ENCODE measurements at regions not wholly inside any gene's neighbourhood (a gene's known extent, or its start where the extent isn't known, plus 50 kb on each side); places are given as distances from the start of the nearest gene placed in this dataset.

DNA sequence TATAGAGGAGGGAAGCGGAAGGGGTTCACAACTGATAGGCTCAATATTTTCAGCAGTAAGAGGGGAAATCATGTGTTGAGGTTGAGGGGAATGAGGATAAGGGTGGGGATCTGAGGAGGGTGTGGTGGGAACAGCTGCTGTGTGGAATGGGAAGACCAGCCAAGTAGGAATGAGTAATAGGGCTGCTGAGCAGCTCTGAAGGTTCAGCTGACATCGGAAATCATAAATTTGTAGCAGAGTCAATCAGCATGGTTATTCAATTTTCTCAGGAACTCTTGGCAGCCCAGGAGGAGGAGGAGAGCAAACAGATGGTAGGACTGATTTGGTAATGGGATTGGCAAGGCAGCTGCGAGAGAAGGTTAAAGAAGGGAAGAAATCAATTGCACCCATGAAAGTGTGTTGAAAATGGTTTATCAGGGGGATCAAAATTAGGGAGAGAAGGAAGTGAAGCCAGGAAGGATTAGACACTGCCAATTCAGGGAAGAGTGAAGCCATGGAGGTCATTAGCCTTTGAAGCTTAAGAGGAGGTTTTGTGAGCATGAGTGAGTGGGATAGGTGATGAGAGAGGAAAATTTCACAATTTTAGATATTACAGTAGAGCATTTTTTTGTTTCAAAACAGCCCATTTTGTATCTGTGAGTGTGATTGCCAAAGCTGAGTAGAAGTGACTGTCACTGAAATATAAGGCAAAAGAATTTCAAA lies 82.6 kb downstream of the PCDH7 start:
- POLR2A ChIA-PET: no interaction called here
- TF ChIP-seq, protein P1, sequence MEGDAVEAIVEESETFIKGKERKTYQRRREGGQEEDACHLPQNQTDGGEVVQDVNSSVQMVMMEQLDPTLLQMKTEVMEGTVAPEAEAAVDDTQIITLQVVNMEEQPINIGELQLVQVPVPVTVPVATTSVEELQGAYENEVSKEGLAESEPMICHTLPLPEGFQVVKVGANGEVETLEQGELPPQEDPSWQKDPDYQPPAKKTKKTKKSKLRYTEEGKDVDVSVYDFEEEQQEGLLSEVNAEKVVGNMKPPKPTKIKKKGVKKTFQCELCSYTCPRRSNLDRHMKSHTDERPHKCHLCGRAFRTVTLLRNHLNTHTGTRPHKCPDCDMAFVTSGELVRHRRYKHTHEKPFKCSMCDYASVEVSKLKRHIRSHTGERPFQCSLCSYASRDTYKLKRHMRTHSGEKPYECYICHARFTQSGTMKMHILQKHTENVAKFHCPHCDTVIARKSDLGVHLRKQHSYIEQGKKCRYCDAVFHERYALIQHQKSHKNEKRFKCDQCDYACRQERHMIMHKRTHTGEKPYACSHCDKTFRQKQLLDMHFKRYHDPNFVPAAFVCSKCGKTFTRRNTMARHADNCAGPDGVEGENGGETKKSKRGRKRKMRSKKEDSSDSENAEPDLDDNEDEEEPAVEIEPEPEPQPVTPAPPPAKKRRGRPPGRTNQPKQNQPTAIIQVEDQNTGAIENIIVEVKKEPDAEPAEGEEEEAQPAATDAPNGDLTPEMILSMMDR (IDR thresholded peaks at IDR 0.05; ENCODE audit: control extremely low read depth, extremely low read depth, low read depth, missing control alignments): no peak
- CTCF ChIA-PET: interaction anchor here (1.2 kb wide), 1 partner anchor 11 kb away, joined by 3 read pairs; no protein-coding TSS in a partner anchor
- DNase-seq (ENCODE audit: extremely low spot score): no peak

GRCh38 chr4:30808276-30808675 lies 88.1 kb downstream of the PCDH7 start:
- no peak for DNase-seq (ENCODE audit: extremely low spot score)
- TF ChIP-seq, protein P1 (IDR thresholded peaks at IDR 0.05; ENCODE audit: control extremely low read depth, extremely low read depth, low read depth, missing control alignments): no peak
- POLR2A ChIA-PET: no interaction called here
- CTCF ChIA-PET: interaction anchor here (1.2 kb wide), 1 partner anchor 49 kb away, joined by 3 read pairs; no protein-coding TSS in a partner anchor

GRCh38 chr4:30811296-30811695 lies 91.1 kb downstream of the PCDH7 start:
- no peak for DNase-seq (ENCODE audit: extremely low spot score)
- ChIA-PET POLR2A (no interaction called here), CTCF (interaction anchor here (1.4 kb wide), 1 partner anchor 15 kb away, joined by 3 read pairs; no protein-coding TSS in a partner anchor)
- TF ChIP-seq, protein P1 (IDR thresholded peaks at IDR 0.05; ENCODE audit: control extremely low read depth, extremely low read depth, low read depth, missing control alignments): no peak

GRCh38 chr4:30815685-30816084 lies 95.5 kb downstream of the PCDH7 start:
- no peak for DNase-seq (ENCODE audit: extremely low spot score)
- POLR2A ChIA-PET: no interaction called here
- TF ChIP-seq, protein P1 (IDR thresholded peaks at IDR 0.05; ENCODE audit: control extremely low read depth, extremely low read depth, low read depth, missing control alignments): no peak
- CTCF ChIA-PET: no interaction called here

GRCh38 chr4:30817447-30817846 lies 97.3 kb downstream of the PCDH7 start:
- TF ChIP-seq, protein P1 (IDR thresholded peaks at IDR 0.05; ENCODE audit: control extremely low read depth, extremely low read depth, low read depth, missing control alignments): no peak
- ChIA-PET CTCF (no interaction called here), POLR2A (no interaction called here)
- DNase-seq (ENCODE audit: extremely low spot score): no peak

GRCh38 chr4:30818541-30818940 lies 98.4 kb downstream of the PCDH7 start:
- no peak for DNase-seq (ENCODE audit: extremely low spot score)
- ChIA-PET POLR2A (no interaction called here), CTCF (no interaction called here)
- TF ChIP-seq, protein P1 (IDR thresholded peaks at IDR 0.05; ENCODE audit: control extremely low read depth, extremely low read depth, low read depth, missing control alignments): no peak
